ENCODE measurements at regions not wholly inside any gene's neighbourhood (a gene's known extent, or its start where the extent isn't known, plus 50 kb on each side); places are given as distances from the start of the nearest gene placed in this dataset.

GRCh38 chr2:71974846-71975245 lies 172.8 kb downstream of the CYP26B1 start:
- Histone ChIP-seq H3K27ac (ENCODE audit: low read depth in 2 of 2, low read length in 2 of 2) (no peak overlapping the region), H3K4me1 (ENCODE audit: control insufficient read depth in 2 of 3, insufficient read depth in 2 of 3, low read depth in 1 of 3, low read length in 3 of 3) (no peaks in the 10 kb centered on the region), H3K9ac (ENCODE audit: low read length in 3 of 3) (no peak overlapping the region), H3K9me3 (ENCODE audit: control insufficient read depth in 2 of 3, insufficient read depth in 1 of 3, low read length in 3 of 3) (peaks cover 0 to 5% (median 0%) of the 10 kb centered on the region in 3 donors), H3K36me3 (ENCODE audit: control insufficient read depth in 2 of 3, insufficient read depth in 3 of 3, low read length in 3 of 3) (no peaks in the 10 kb centered on the region), H3K27me3 (ENCODE audit: control insufficient read depth, insufficient read depth, low read length) (no peaks in the 10 kb centered on the region), H3K4me3 (ENCODE audit: low read length in 3 of 3) (no peak overlapping the region)
- no peak for FAIRE-seq
- intact Hi-C loops (cut with DNase I), result no loop called here
- no peak for TF ChIP-seq CTCF (IDR thresholded peaks at IDR 0.05; ENCODE audit: borderline replicate concordance, extremely low read depth, insufficient read depth)
- DNase-seq, result no peak

GRCh38 chr2:71971493-71971892 lies 176.2 kb downstream of the CYP26B1 start:
- intact Hi-C loops (cut with DNase I), result no loop called here
- Histone ChIP-seq H3K9me3 (ENCODE audit: control insufficient read depth in 2 of 3, insufficient read depth in 1 of 3, low read length in 3 of 3) (no peaks in the 10 kb centered on the region), H3K9ac (ENCODE audit: low read length in 3 of 3) (no peak overlapping the region), H3K27me3 (ENCODE audit: control insufficient read depth, insufficient read depth, low read length) (no peaks in the 10 kb centered on the region), H3K27ac (ENCODE audit: low read depth in 2 of 2, low read length in 2 of 2) (no peak overlapping the region), H3K36me3 (ENCODE audit: control insufficient read depth in 2 of 3, insufficient read depth in 3 of 3, low read length in 3 of 3) (no peaks in the 10 kb centered on the region), H3K4me1 (ENCODE audit: control insufficient read depth in 2 of 3, insufficient read depth in 2 of 3, low read depth in 1 of 3, low read length in 3 of 3) (no peaks in the 10 kb centered on the region), H3K4me3 (ENCODE audit: low read length in 3 of 3) (no peak overlapping the region)
- no peak for TF ChIP-seq CTCF (IDR thresholded peaks at IDR 0.05; ENCODE audit: borderline replicate concordance, extremely low read depth, insufficient read depth)
- DNase-seq (no peak), FAIRE-seq (no peak)

DNA sequence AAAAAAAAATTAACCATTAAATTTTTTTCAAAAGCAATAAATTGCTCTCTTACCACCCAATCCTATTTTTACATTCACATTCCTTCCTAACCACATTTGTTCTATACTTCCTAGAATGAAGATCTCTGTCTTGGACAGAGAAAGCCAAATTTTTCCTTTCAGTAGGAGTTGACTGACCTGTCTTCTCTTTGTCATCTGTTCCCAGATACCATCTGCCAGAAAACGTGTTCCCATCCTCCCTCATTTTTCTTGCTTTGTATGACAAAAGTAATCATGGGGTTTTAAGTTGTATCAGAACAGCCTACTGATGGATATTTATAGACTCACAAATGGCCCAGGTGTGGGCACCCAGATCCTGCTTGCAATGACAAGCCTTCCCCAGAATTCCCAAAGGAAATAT lies 182.1 kb downstream of the CYP26B1 start:
- no peak for DNase-seq
- Histone ChIP-seq H3K27ac (ENCODE audit: low read depth in 2 of 2, low read length in 2 of 2) (no peak overlapping the region), H3K9me3 (ENCODE audit: control insufficient read depth in 2 of 3, insufficient read depth in 1 of 3, low read length in 3 of 3) (no peaks in the 10 kb centered on the region), H3K27me3 (ENCODE audit: control insufficient read depth, insufficient read depth, low read length) (no peaks in the 10 kb centered on the region), H3K4me1 (ENCODE audit: control insufficient read depth in 2 of 3, insufficient read depth in 2 of 3, low read depth in 1 of 3, low read length in 3 of 3) (no peaks in the 10 kb centered on the region), H3K4me3 (ENCODE audit: low read length in 3 of 3) (no peak overlapping the region), H3K36me3 (ENCODE audit: control insufficient read depth in 2 of 3, insufficient read depth in 3 of 3, low read length in 3 of 3) (no peaks in the 10 kb centered on the region), H3K9ac (ENCODE audit: low read length in 3 of 3) (no peak overlapping the region)
- TF ChIP-seq CTCF (IDR thresholded peaks at IDR 0.05; ENCODE audit: borderline replicate concordance, extremely low read depth, insufficient read depth), result no peak
- no peak for FAIRE-seq
- intact Hi-C loops (cut with DNase I), result no loop called here
